B cell (primary cell): ENCODE measurements at regions not wholly inside any gene's neighbourhood (a gene's known extent, or its start where the extent isn't known, plus 50 kb on each side); places are given as distances from the start of the nearest gene placed in this dataset.

Experiments
- ATAC-seq: fragments of 200-7000 bp; cut with Tn5 transposase; one replicate; pipeline ENCODE4 v1.10.0; 2021; ENCODE audit warnings: low read depth, mild to moderate bottlenecking, moderate number of reproducible peaks, moderate library complexity
- CTCF ChIA-PET: fragments of 350-600 bp; sonication (Branson Sonifier 250); formaldehyde crosslinking; loops from one replicate; lab custom pipeline; 2021; ENCODE audit warnings: antibody characterized with exemption, inconsistent platforms; lab: Charles Lee
- POLR2A ChIA-PET: fragments of 350-600 bp; sonication (Branson Sonifier 250); formaldehyde crosslinking; loops from one replicate; lab custom pipeline; 2021; ENCODE audit warnings: antibody characterized with exemption; lab: Charles Lee
- DNase-seq: peaks from one replicate; pipeline ENCODE4 v3.0.0; 2013
- H2AFZ ChIP-seq: 2 replicates; pipeline ENCODE4 v1.6.1; 2012; ENCODE audit warnings: mild to moderate bottlenecking, low read depth, low read length; ENCODE audit not compliant: insufficient read depth, poor library complexity, severe bottlenecking
- H3K27ac ChIP-seq, 2 donors: 1 replicate in 1 of 2; 2 replicates in 1 of 2; pipeline ENCODE4 v1.5.1; 2012 to 2013; ENCODE audit warnings: low read length in 2 of 2, mild to moderate bottlenecking in 2 of 2, moderate library complexity in 1 of 2
- H3K27me3 ChIP-seq, 4 experiments: fragments of 200-600 bp in 1 of 4; sonication (generic) in 1 of 4; replicated peaks in 1 of 4; 1 replicate in 2 of 4; 2 replicates in 2 of 4; pipeline versions ENCODE4 v1.6.1 to v1.7.0; 2013 to 2016; ENCODE audit warnings: low read length in 3 of 4, mild to moderate bottlenecking in 2 of 4, mixed read lengths in 1 of 4, moderate library complexity in 1 of 4; ENCODE audit not compliant: insufficient read depth in 4 of 4, control insufficient read depth in 3 of 4; ENCODE audit errors: control extremely low read depth in 1 of 4
- H3K36me3 ChIP-seq, 2 experiments: replicated peaks in 1 of 2; 1 replicate in 1 of 2; 2 replicates in 1 of 2; pipeline versions ENCODE4 v1.6.1 to v1.7.1; 2013; ENCODE audit warnings: low read length in 1 of 2; ENCODE audit not compliant: insufficient read depth in 2 of 2, control insufficient read depth in 1 of 2; ENCODE audit errors: control extremely low read depth in 1 of 2, extremely low read depth in 1 of 2
- H3K4me1 ChIP-seq, 2 donors: fragments of 200-600 bp in 1 of 2; sonication (generic) in 1 of 2; 1 replicate in 1 of 2; 2 replicates in 1 of 2; pipeline versions ENCODE4 v1.5.1 to v1.6.1; 2013 to 2017; ENCODE audit warnings: low read length in 2 of 2; ENCODE audit not compliant: control insufficient read depth in 2 of 2, insufficient read depth in 2 of 2
- H3K4me2 ChIP-seq: replicated peaks from 2 replicates; pipeline ENCODE3; 2012; ENCODE audit warnings: mild to moderate bottlenecking, low read depth, low read length; ENCODE audit not compliant: poor library complexity, severe bottlenecking
- H3K4me3 ChIP-seq, 5 experiments: fragments of 200-600 bp in 1 of 5; sonication (generic) in 1 of 5; 1 replicate in 3 of 5; 2 replicates in 2 of 5; pipeline versions ENCODE4 v1.5.1 to v1.7.0; 2011 to 2016; ENCODE audit warnings: low read length in 4 of 5, mild to moderate bottlenecking in 4 of 5, low read depth in 2 of 5, control low read depth in 1 of 5, moderate library complexity in 1 of 5; ENCODE audit not compliant: insufficient read depth in 1 of 5; ENCODE audit errors: control extremely low read depth in 1 of 5, extremely low read depth in 1 of 5
- H3K79me2 ChIP-seq: fragments of 200-600 bp; sonication (generic); one replicate; pipeline ENCODE4 v1.6.0; 2016; ENCODE audit warnings: low read length; ENCODE audit not compliant: control insufficient read depth, insufficient read depth
- H3K9ac ChIP-seq: fragments of 200-600 bp; sonication (generic); 2 replicates; pipeline ENCODE4 v1.6.1; 2017; ENCODE audit warnings: mild to moderate bottlenecking, low read length, moderate library complexity
- H3K9me3 ChIP-seq, 3 donors: one replicate each; pipeline versions ENCODE4 v1.6.1 to v1.7.1; 2013; ENCODE audit warnings: low read length in 2 of 3; ENCODE audit not compliant: control insufficient read depth in 2 of 3, insufficient read depth in 1 of 3; ENCODE audit errors: control extremely low read depth in 1 of 3
- H4K20me1 ChIP-seq: 2 replicates; pipeline ENCODE4 v1.6.0; 2012; ENCODE audit warnings: mild to moderate bottlenecking, low read length; ENCODE audit not compliant: insufficient read depth, control insufficient read depth, poor library complexity, severe bottlenecking
- H3K27ac Mint-ChIP-seq: one replicate; pipeline ENCODE4 v1.8.0; 2021; ENCODE audit warnings: mixed read lengths
- H3K27me3 Mint-ChIP-seq: one replicate; pipeline ENCODE4 v1.8.0; 2021; ENCODE audit warnings: mixed read lengths
- H3K4me1 Mint-ChIP-seq: one replicate; pipeline ENCODE4 v1.8.0; 2021; ENCODE audit warnings: mixed read lengths
- H3K4me3 Mint-ChIP-seq: one replicate; pipeline ENCODE4 v1.8.0; 2021; ENCODE audit warnings: mixed read lengths
- H3K9me3 Mint-ChIP-seq: one replicate; pipeline ENCODE4 v1.8.0; 2022; ENCODE audit warnings: mixed read lengths; ENCODE audit not compliant: insufficient read depth
- CTCF ChIP-seq: fragments of 200-600 bp; IDR thresholded peaks from one replicate; pipeline ENCODE4 v1.8.0; 2022; ENCODE audit warnings: antibody characterized with exemption, mild to moderate bottlenecking
- EZH2 ChIP-seq: IDR thresholded peaks from 2 replicates; pipeline ENCODE4 v1.6.1; 2012; ENCODE audit warnings: borderline replicate concordance, low read depth, mild to moderate bottlenecking, moderate library complexity, low read length; ENCODE audit not compliant: insufficient read depth, poor library complexity, severe bottlenecking
- WGBS: methylation state at CpG from one replicate; pipeline ENCODE4 v1.1.5; 2013; ENCODE audit warnings: missing lambda C conversion rate; ENCODE audit not compliant: insufficient coverage; 5-methylcytosine and 5-hydroxymethylcytosine counted together
- intact Hi-C: fragments of 100-400 bp; cut with micrococcal nuclease; formaldehyde crosslinking; loops from one replicate; pipeline ENCODE4 v1.10.0; 2022

- Histone ChIP-seq H3K79me2 (no peaks in the 10 kb centered on the region), H3K4me2 (no peak overlapping the region), H3K36me3 (no peaks in the 10 kb centered on the region), H3K27me3 (no peaks in the 10 kb centered on the region), H4K20me1 (no peaks in the 10 kb centered on the region), H3K9me3 (peaks cover 0 to 7% (median 0%) of the 10 kb centered on the region in 3 donors), H3K4me1 (no peaks in the 10 kb centered on the region), H3K9ac (no peak overlapping the region), H3K27ac (no peak overlapping the region), H2AFZ (no peak overlapping the region), H3K4me3 (no peak overlapping the region)
- Mint-ChIP-seq H3K27ac (no peak overlapping the region), H3K4me3 (no peak overlapping the region), H3K4me1 (no peaks in the 10 kb centered on the region), H3K9me3 (peaks cover 10% of the 10 kb centered on the region), H3K27me3 (no peaks in the 10 kb centered on the region)
- ATAC-seq (no peak), DNase-seq (no peak)
- ChIA-PET CTCF (no interaction called here), POLR2A (no interaction called here)
- TF ChIP-seq EZH2 (no peak), CTCF (no peak)
- intact Hi-C loops: no loop called here
- no CpG with 5 or more reads among the region's 5 CpGs for WGBS
Observed at GRCh38 chr19:23482829-23483228, 87.6 kb upstream of the ZNF91 start.

- Histone ChIP-seq H2AFZ (no peak overlapping the region), H3K9me3 (peaks cover 0 to 14% (median 1%) of the 10 kb centered on the region in 3 donors), H3K9ac (no peak overlapping the region), H3K4me2 (no peak overlapping the region), H4K20me1 (no peaks in the 10 kb centered on the region), H3K4me1 (no peaks in the 10 kb centered on the region), H3K4me3 (no peak overlapping the region), H3K79me2 (no peaks in the 10 kb centered on the region), H3K27me3 (no peaks in the 10 kb centered on the region), H3K27ac (no peak overlapping the region), H3K36me3 (no peaks in the 10 kb centered on the region)
- Mint-ChIP-seq H3K27me3 (no peaks in the 10 kb centered on the region), H3K9me3 (peaks cover 10% of the 10 kb centered on the region), H3K4me1 (no peaks in the 10 kb centered on the region), H3K4me3 (no peak overlapping the region), H3K27ac (no peak overlapping the region)
- ATAC-seq (no peak), DNase-seq (no peak)
- WGBS: no CpG with 5 or more reads among the region's 2 CpGs
- intact Hi-C loops: no loop called here
- ChIA-PET POLR2A (no interaction called here), CTCF (no interaction called here)
- TF ChIP-seq EZH2: no peak
- TF ChIP-seq CTCF: no peak
Observed at GRCh38 chr19:23481043-23481442, 85.8 kb upstream of the ZNF91 start.
